OCI-LY3 (cell line): ENCODE measurements at regions not wholly inside any gene's neighbourhood (a gene's known extent, or its start where the extent isn't known, plus 50 kb on each side); places are given as distances from the start of the nearest gene placed in this dataset.

Experiments used
- H2AFZ ChIP-seq: fragments of 200-600, 300-600 bp; shearing (Covaris generic); 2 replicates; pipeline ENCODE4 v1.6.0; 2014; ENCODE audit warnings: antibody characterized with exemption, low read depth, low read length
- H3K27ac ChIP-seq: fragments of 200-600, 300-600 bp; sonication (generic); 2 replicates; pipeline ENCODE4 v1.5.1; 2014; ENCODE audit warnings: mild to moderate bottlenecking, low read length, moderate library complexity, mixed read lengths
- H3K27me3 ChIP-seq: fragments of 200-600, 300-600 bp; sonication (generic); 2 replicates; pipeline ENCODE4 v1.6.1; 2014; ENCODE audit warnings: low read depth, low read length, mixed read lengths
- H3K36me3 ChIP-seq: fragments of 200-600, 300-600 bp; sonication (generic); replicated peaks from 2 replicates; pipeline ENCODE3; 2014; ENCODE audit warnings: low read depth, low read length, mixed read lengths
- H3K4me1 ChIP-seq: fragments of 300-600, 200-600 bp; sonication (generic); 2 replicates; pipeline ENCODE4 v1.6.1; 2014; ENCODE audit warnings: low read length, mixed read lengths
- H3K4me2 ChIP-seq: fragments of 200-600, 300-600 bp; sonication (generic); 2 replicates; pipeline ENCODE4 v1.6.1; 2014; ENCODE audit warnings: low read length, mixed read lengths
- H3K4me3 ChIP-seq: fragments of 300-600, 200-600 bp; sonication (generic); 2 replicates; pipeline ENCODE4 v1.5.1; 2014; ENCODE audit warnings: antibody characterized with exemption, mild to moderate bottlenecking, low read length, moderate library complexity
- H3K79me2 ChIP-seq: fragments of 300-600, 200-600 bp; shearing (Covaris generic); 2 replicates; pipeline ENCODE4 v1.6.1; 2014; ENCODE audit warnings: mild to moderate bottlenecking, low read length, mixed read lengths
- H3K9ac ChIP-seq: fragments of 300-600, 200-600 bp; shearing (Covaris generic); 2 replicates; pipeline ENCODE4 v1.6.0; 2014; ENCODE audit warnings: mild to moderate bottlenecking, low read length, moderate library complexity
- H3K9me3 ChIP-seq: fragments of 200-600, 300-600 bp; shearing (Covaris generic); 2 replicates; pipeline ENCODE4 v1.6.1; 2014; ENCODE audit warnings: low read length, mixed read lengths; ENCODE audit not compliant: insufficient read depth
- H4K20me1 ChIP-seq: fragments of 200-600, 300-600 bp; sonication (generic); 2 replicates; pipeline ENCODE4 v1.6.1; 2016; ENCODE audit warnings: low read length, mixed read lengths; ENCODE audit not compliant: insufficient read depth
- CTCF ChIP-seq: fragments of 200-600, 300-600 bp; sonication (generic); IDR thresholded peaks from 2 replicates; pipeline ENCODE4 v1.5.1; 2014; ENCODE audit warnings: antibody characterized with exemption, low read length, low read depth
- EZH2phosphoT487 ChIP-seq: fragments of 200-600 bp; shearing (Covaris generic); IDR thresholded peaks from 2 replicates; pipeline ENCODE4 v1.6.1; 2018; ENCODE audit warnings: antibody characterized with exemption, mixed run types, low read depth

GRCh38 chr13:72295153-72295552 lies 428.1 kb upstream of the DACH1 start:
- no peak overlapping the region for H3K4me2 ChIP-seq
- no peaks in the 10 kb centered on the region for H3K36me3 ChIP-seq
- no peaks in the 10 kb centered on the region for H3K4me1 ChIP-seq

GRCh38 chr13:72293206-72293605 lies 426.2 kb upstream of the DACH1 start:
- Histone ChIP-seq H3K9me3 (no peaks in the 10 kb centered on the region), H3K27me3 (no peaks in the 10 kb centered on the region), H3K9ac (no peak overlapping the region), H3K4me3 (no peak overlapping the region), H2AFZ (no peak overlapping the region), H4K20me1 (no peaks in the 10 kb centered on the region), H3K79me2 (no peaks in the 10 kb centered on the region), H3K36me3 (no peaks in the 10 kb centered on the region), H3K4me2 (no peak overlapping the region), H3K4me1 (no peaks in the 10 kb centered on the region), H3K27ac (no peak overlapping the region)
- TF ChIP-seq CTCF (no peak), EZH2phosphoT487 (no peak)

More at GRCh38 chr13:72295153-72295552, 428.1 kb upstream of the DACH1 start:
- Histone ChIP-seq H3K27me3 (no peaks in the 10 kb centered on the region), H3K9me3 (no peaks in the 10 kb centered on the region), H3K27ac (no peak overlapping the region), H3K4me3 (no peak overlapping the region), H2AFZ (no peak overlapping the region), H3K79me2 (no peaks in the 10 kb centered on the region), H3K9ac (no peak overlapping the region), H4K20me1 (no peaks in the 10 kb centered on the region)
- no peak for TF ChIP-seq EZH2phosphoT487
- no peak for TF ChIP-seq CTCF

- Histone ChIP-seq H3K27ac (no peak overlapping the region), H3K4me2 (no peak overlapping the region)
Observed at GRCh38 chr13:72290962-72291681, 424.1 kb upstream of the DACH1 start.

GRCh38 chr13:72286421-72286820 lies 419.4 kb upstream of the DACH1 start:
- H3K36me3 ChIP-seq = no peaks in the 10 kb centered on the region
- no peak overlapping the region for H3K9ac ChIP-seq
- TF ChIP-seq CTCF (no peak), EZH2phosphoT487 (no peak)
- H3K4me3 ChIP-seq = no peak overlapping the region
- H3K27me3 ChIP-seq = no peaks in the 10 kb centered on the region
- no peaks in the 10 kb centered on the region for H4K20me1 ChIP-seq
- no peaks in the 10 kb centered on the region for H3K4me1 ChIP-seq
- H3K9me3 ChIP-seq = no peaks in the 10 kb centered on the region
- H3K27ac ChIP-seq = no peak overlapping the region
- no peak overlapping the region for H2AFZ ChIP-seq
- no peak overlapping the region for H3K4me2 ChIP-seq
- no peaks in the 10 kb centered on the region for H3K79me2 ChIP-seq

More at GRCh38 chr13:72290962-72291681, 424.1 kb upstream of the DACH1 start:
- Histone ChIP-seq H3K36me3 (no peaks in the 10 kb centered on the region), H3K4me1 (no peaks in the 10 kb centered on the region), H3K9me3 (no peaks in the 10 kb centered on the region), H3K79me2 (no peaks in the 10 kb centered on the region), H3K27me3 (no peaks in the 10 kb centered on the region), H3K9ac (no peak overlapping the region), H4K20me1 (no peaks in the 10 kb centered on the region), H2AFZ (no peak overlapping the region), H3K4me3 (no peak overlapping the region)
- no peak for TF ChIP-seq CTCF
- TF ChIP-seq EZH2phosphoT487 = no peak
